HEK293T (cell line): ENCODE measurements at regions not wholly inside any gene's neighbourhood (a gene's known extent, or its start where the extent isn't known, plus 50 kb on each side); places are given as distances from the start of the nearest gene placed in this dataset.

Experiments
- CTCF ChIA-PET: fragments of 350-600 bp; formaldehyde crosslinking; extraction: SDS; loops from one replicate; lab custom pipeline; 2021; ENCODE audit warnings: antibody characterized with exemption, inconsistent platforms; lab: Yijun Ruan, JAX
- POLR2A ChIA-PET: fragments of 350-600 bp; formaldehyde crosslinking; extraction: SDS; loops from one replicate; lab custom pipeline; 2020; ENCODE audit warnings: antibody characterized with exemption, inconsistent platforms; lab: Yijun Ruan, JAX
- DNase-seq: peaks from one replicate; pipeline ENCODE4 v3.0.0; 2012; ENCODE audit warnings: mixed read lengths; ENCODE audit errors: extremely low spot score
- ARNT ChIP-seq: fragments of 450-650 bp; IDR thresholded peaks from 2 replicates; pipeline ENCODE4 v1.6.1; 2017; ENCODE audit warnings: mild to moderate bottlenecking
- BHLHE40 ChIP-seq: fragments of 450-650 bp; IDR thresholded peaks from 2 replicates; pipeline ENCODE4 v1.6.1; 2016; ENCODE audit warnings: mild to moderate bottlenecking, moderate library complexity, borderline replicate concordance
- CTBP1 ChIP-seq: fragments of 450-650 bp; IDR thresholded peaks from 2 replicates; pipeline ENCODE4 v1.6.1; 2016; ENCODE audit warnings: borderline replicate concordance
- ELF4 ChIP-seq: fragments of 450-650 bp; IDR thresholded peaks from 2 replicates; pipeline ENCODE4 v1.6.1; 2017; ENCODE audit warnings: antibody characterized with exemption
- FOXA1 ChIP-seq: fragments of 450-650 bp; IDR thresholded peaks from 2 replicates; pipeline ENCODE4 v1.6.1; 2016; ENCODE audit warnings: mild to moderate bottlenecking
- FOXK2 ChIP-seq: fragments of 450-650 bp; IDR thresholded peaks from 2 replicates; pipeline ENCODE4 v1.6.1; 2016; ENCODE audit warnings: mild to moderate bottlenecking
- FOXM1 ChIP-seq: fragments of 450-650 bp; IDR thresholded peaks from 2 replicates; pipeline ENCODE4 v1.6.1; 2017; ENCODE audit warnings: mild to moderate bottlenecking, borderline replicate concordance
- HDGF ChIP-seq: fragments of 450-650 bp; IDR thresholded peaks from 2 replicates; pipeline ENCODE4 v1.6.1; 2017; ENCODE audit warnings: antibody characterized with exemption, borderline replicate concordance
- L3MBTL2 ChIP-seq: fragments of 450-650 bp; conservative IDR thresholded peaks from 2 replicates; pipeline ENCODE4 v1.6.1; 2016; ENCODE audit warnings: mild to moderate bottlenecking
- LEF1 ChIP-seq: fragments of 450-650 bp; IDR thresholded peaks from 2 replicates; pipeline ENCODE4 v1.6.1; 2017; ENCODE audit warnings: mild to moderate bottlenecking, borderline replicate concordance
- NFRKB ChIP-seq: fragments of 450-650 bp; IDR thresholded peaks from 2 replicates; pipeline ENCODE4 v1.6.1; 2016; ENCODE audit warnings: mild to moderate bottlenecking, moderate library complexity
- SP1 ChIP-seq: fragments of 450-650 bp; IDR thresholded peaks from 2 replicates; pipeline ENCODE4 v1.6.1; 2017
- SUZ12 ChIP-seq: fragments of 450-650 bp; IDR thresholded peaks from 2 replicates; pipeline ENCODE4 v1.6.1; 2016; ENCODE audit warnings: mild to moderate bottlenecking
- TARDBP ChIP-seq: fragments of 450-650 bp; IDR thresholded peaks from 2 replicates; pipeline ENCODE4 v1.6.1; 2016
- ZNF384 ChIP-seq: fragments of 450-650 bp; IDR thresholded peaks from 2 replicates; pipeline ENCODE4 v1.6.1; 2016
- TF ChIP-seq, protein P1 (sequence below): fragments of 450-650 bp; IDR thresholded peaks from 2 replicates; pipeline ENCODE4 v1.6.1; 2016

DNA sequence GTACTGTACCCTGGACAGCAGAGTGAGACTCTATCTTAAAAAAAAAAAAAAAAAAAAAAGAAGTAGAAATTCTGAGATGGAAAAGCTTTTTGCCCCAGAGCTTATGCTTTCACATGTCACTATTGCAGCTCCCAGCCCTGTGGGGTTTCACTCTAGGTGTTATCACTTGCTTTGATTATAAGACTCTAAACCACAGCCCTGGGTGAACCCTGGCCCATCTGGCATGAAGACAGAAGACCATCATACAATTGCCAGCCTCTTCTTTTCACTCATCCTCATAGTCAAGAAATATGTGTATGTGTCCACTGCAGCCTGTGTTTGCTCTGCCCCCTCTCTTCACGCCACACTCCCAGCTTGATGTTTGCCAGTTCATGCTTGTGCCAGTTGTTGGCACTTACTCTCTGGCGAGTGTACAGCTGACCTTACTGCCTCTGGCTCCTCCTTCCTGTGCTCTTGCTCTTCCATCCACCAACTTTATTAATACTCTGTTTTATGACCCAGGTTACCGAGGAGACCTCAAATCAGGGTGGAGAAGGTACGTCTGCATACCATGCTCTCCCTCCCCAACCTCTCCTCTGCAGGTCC lies 136.7 kb upstream of the NCK2 start:
- POLR2A ChIA-PET = no interaction called here
- TF ChIP-seq BHLHE40 (no peak), LEF1 (no peak), SP1 (no peak)
- DNase-seq = no peak
- CTCF ChIA-PET = interaction anchor here (0.6 kb wide), 1 partner anchor 156 kb away, joined by 4 read pairs; no protein-coding TSS in a partner anchor

DNA sequence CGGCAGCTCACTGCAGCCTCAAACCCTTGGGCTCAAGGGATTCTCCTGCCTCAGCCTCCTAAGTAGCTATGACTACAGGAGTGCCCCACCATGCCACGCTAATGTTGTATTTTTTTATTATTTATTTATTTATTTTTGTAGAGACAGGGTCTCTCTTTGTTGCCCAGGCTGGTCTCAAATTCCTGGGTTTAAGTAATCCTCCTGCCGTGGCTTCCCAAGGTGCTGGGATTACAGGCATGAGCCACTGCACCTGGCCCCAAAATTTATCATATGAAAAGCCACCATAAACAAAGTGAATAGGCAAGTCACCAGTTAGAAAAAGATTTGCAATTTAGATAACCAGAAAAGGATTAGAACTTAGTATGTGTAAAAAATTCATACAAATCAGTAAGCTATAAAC lies 138.6 kb upstream of the NCK2 start:
- ChIA-PET POLR2A (no interaction called here), CTCF (no interaction called here)
- DNase-seq = no peak
- TF ChIP-seq CTBP1 = no peak
- no peak for TF ChIP-seq NFRKB
- no peak for TF ChIP-seq ARNT
- TF ChIP-seq ZNF384 = no peak
- TF ChIP-seq, protein P1, sequence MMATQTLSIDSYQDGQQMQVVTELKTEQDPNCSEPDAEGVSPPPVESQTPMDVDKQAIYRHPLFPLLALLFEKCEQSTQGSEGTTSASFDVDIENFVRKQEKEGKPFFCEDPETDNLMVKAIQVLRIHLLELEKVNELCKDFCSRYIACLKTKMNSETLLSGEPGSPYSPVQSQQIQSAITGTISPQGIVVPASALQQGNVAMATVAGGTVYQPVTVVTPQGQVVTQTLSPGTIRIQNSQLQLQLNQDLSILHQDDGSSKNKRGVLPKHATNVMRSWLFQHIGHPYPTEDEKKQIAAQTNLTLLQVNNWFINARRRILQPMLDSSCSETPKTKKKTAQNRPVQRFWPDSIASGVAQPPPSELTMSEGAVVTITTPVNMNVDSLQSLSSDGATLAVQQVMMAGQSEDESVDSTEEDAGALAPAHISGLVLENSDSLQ = no peak
- TF ChIP-seq FOXK2 = no peak

DNA sequence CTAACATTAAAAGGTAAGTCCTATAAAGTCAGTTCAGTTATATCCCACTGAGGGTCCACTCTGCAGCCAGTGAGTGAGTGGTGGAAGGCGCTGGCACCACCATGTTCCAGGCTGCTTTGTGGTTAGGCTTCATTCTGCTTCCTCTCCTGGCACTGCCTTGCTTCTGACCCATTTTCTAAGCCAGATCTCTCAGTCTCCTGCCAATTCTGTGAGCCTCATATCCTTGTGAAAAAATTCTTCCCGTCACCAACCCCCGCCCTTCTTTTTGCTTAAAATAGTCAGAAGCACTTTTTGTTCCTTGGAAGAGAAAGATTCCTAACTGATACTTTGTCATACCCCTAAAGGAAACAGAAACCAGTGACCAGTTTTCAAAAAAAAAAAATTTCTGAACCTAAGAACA lies 139.8 kb upstream of the NCK2 start:
- no peak for TF ChIP-seq SUZ12
- TF ChIP-seq, protein P1 = no peak
- no peak for TF ChIP-seq FOXA1
- no peak for TF ChIP-seq LEF1
- no peak for TF ChIP-seq SP1
- TF ChIP-seq ARNT = no peak
- POLR2A ChIA-PET = no interaction called here
- DNase-seq = no peak
- CTCF ChIA-PET = no interaction called here

DNA sequence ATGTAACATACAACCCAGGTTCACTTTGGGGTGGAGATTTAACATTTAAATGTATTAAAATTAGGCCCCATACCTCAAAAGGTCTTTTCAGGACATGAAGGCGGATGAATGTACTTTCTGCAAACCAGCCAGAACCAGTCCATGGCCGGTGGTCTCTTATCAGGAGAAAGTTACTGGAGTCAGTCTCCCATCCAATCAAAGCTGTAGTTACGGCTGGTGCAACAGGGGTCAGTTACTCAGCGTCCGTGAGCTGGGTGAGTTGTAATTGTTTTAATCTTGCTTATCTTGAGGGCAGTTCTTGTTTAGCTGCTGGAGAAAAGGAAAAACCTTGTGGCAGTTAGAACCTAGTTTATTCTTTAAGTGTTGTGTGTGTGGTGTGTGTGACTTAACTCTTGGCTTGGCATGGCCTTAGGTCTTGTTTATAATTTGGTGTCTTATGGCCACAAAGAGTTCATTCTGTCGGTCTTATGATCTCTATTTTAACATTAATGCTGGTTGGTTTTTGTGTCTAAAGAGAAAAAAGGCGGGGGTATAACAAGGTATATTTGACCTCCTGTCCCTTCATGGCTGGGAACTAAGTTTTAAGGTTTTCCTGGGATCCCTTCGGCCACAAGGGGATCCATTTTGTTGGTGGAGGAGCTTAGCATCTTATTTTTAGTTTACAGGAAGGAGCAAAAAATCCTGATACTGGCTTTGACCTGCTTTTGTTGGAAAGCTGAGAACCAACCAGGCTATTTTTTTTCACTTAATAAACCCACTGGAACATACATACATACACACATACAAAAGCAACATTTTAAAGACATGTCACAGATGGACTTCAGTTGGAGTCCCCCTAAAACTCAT lies 143.5 kb upstream of the NCK2 start:
- no peak for TF ChIP-seq NFRKB
- CTCF ChIA-PET = no interaction called here

DNA sequence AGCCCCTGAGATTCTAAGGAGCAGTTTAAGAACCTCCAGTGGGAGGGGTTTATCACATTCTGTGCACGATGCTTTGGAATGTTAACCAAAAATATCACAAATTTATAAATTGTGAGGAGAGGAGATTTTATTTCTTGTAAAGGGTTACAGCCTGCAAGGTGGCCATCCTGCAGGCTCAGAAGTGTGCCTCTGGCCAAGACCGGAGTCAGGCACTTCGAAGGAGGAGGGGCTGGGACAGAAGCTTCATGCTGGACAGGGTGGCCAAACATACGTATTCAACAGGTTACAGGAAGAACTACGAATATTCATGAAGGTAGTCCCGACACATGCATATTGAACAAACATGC lies 144.1 kb upstream of the NCK2 start:
- POLR2A ChIA-PET = interaction anchor here (1.3 kb wide), 1 partner anchor 18 kb away, joined by 3 read pairs; no protein-coding TSS in a partner anchor
- TF ChIP-seq, protein P1 = no peak
- TF ChIP-seq TARDBP = no peak
- TF ChIP-seq SUZ12 = no peak
- no peak for TF ChIP-seq FOXK2
- no peak for TF ChIP-seq CTBP1
- TF ChIP-seq L3MBTL2 = no peak
- TF ChIP-seq ZNF384 = no peak
- no peak for TF ChIP-seq LEF1
- no peak for TF ChIP-seq HDGF
- no peak for TF ChIP-seq FOXM1
- TF ChIP-seq NFRKB = no peak
- TF ChIP-seq FOXA1 = no peak
- no peak for TF ChIP-seq SP1
- no peak for TF ChIP-seq ARNT
- no peak for TF ChIP-seq ELF4
- no peak for TF ChIP-seq BHLHE40
- no peak for DNase-seq
- CTCF ChIA-PET = no interaction called here

More for the DNA sequence above, 143.5 kb upstream of the NCK2 start:
- no peak for DNase-seq
- POLR2A ChIA-PET = interaction anchor here (1.3 kb wide), 1 partner anchor 18 kb away, joined by 3 read pairs; no protein-coding TSS in a partner anchor

DNA sequence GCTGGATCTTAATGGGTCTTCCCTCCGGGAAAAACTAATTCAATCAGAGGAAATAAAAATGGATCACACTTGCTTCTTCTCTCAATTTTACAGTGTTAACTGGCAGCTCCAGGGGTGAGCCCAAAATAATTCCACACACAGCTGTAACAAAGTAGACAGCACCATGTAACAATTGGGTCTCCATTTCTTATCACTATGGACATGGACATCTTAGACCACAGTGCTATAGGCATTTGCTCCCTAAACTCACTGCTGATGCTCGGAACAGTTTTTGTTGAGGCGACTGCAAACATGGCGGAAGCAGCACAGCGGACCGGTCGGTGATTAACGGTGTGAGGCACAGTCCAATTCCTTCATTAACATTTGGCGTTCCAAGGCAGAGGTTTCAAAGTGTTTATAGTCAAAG lies 144.7 kb upstream of the NCK2 start:
- no peak for DNase-seq
- CTCF ChIA-PET = no interaction called here
- TF ChIP-seq SUZ12 = no peak
- TF ChIP-seq L3MBTL2 = no peak
- no peak for TF ChIP-seq TARDBP
- no peak for TF ChIP-seq BHLHE40
- TF ChIP-seq LEF1 = no peak
- TF ChIP-seq NFRKB = no peak
- TF ChIP-seq, protein P1 = no peak
- TF ChIP-seq FOXM1 = no peak
- no peak for TF ChIP-seq FOXK2
- no peak for TF ChIP-seq FOXA1
- no peak for TF ChIP-seq ZNF384
- TF ChIP-seq CTBP1 = no peak
- no peak for TF ChIP-seq HDGF
- no peak for TF ChIP-seq ELF4
- TF ChIP-seq SP1 = no peak
- TF ChIP-seq ARNT = no peak
- POLR2A ChIA-PET = no interaction called here
